HG03521 (cell line): ENCODE measurements at regions not wholly inside any gene's neighbourhood (a gene's known extent, or its start where the extent isn't known, plus 50 kb on each side); places are given as distances from the start of the nearest gene placed in this dataset.
"Not testable (repeated sequence)": the region's sequence is repeated elsewhere in the genome, so short reads cannot be mapped to it uniquely, and the experiment has no call there.

Experiments
- ATAC-seq: cut with Tn5 transposase; IDR thresholded peaks from one replicate; pipeline ENCODE4 v1.9.1; 2021; ENCODE audit warnings: mild to moderate bottlenecking, moderate library complexity; ENCODE audit not compliant: unreplicated experiment

GRCh38 chr7:68823996-68824780, 774.1 kb upstream of the AUTS2 start:
- no peak for ATAC-seq

GRCh38 chr7:68828575-68828974, 769.7 kb upstream of the AUTS2 start:
- ATAC-seq: no peak

GRCh38 chr7:68833422-68833821, 764.9 kb upstream of the AUTS2 start:
- ATAC-seq: no peak

GRCh38 chr7:68839014-68839413, 759.3 kb upstream of the AUTS2 start:
- no peak for ATAC-seq

- no peak for ATAC-seq
Measured at GRCh38 chr7:68840991-68841390, 757.3 kb upstream of the AUTS2 start.

GRCh38 chr7:68843985-68844384, 754.3 kb upstream of the AUTS2 start:
- not testable (repeated sequence) for ATAC-seq

GRCh38 chr7:68846811-68847325, 751.4 kb upstream of the AUTS2 start:
- no peak for ATAC-seq

- no peak for ATAC-seq
Measured at GRCh38 chr7:68853254-68853653, 745.0 kb upstream of the AUTS2 start.

GRCh38 chr7:68857571-68857970, 740.7 kb upstream of the AUTS2 start:
- no peak for ATAC-seq

- no peak for ATAC-seq
Measured at GRCh38 chr7:68858497-68858896, 739.8 kb upstream of the AUTS2 start.

- ATAC-seq: no peak
Measured at GRCh38 chr7:68861171-68861570, 737.1 kb upstream of the AUTS2 start.

GRCh38 chr7:68862261-68862660, 736.0 kb upstream of the AUTS2 start:
- no peak for ATAC-seq

GRCh38 chr7:68862736-68863135, 735.5 kb upstream of the AUTS2 start:
- no peak for ATAC-seq

GRCh38 chr7:68865351-68866199, 732.7 kb upstream of the AUTS2 start:
- ATAC-seq: no peak

- ATAC-seq: no peak
Measured at GRCh38 chr7:68866200-68866570, 732.1 kb upstream of the AUTS2 start.

GRCh38 chr7:68866721-68867120, 731.6 kb upstream of the AUTS2 start:
- not testable (repeated sequence) for ATAC-seq

- no peak for ATAC-seq
Measured at GRCh38 chr7:68868978-68869377, 729.3 kb upstream of the AUTS2 start.

- ATAC-seq: no peak
Measured at GRCh38 chr7:68873616-68874015, 724.7 kb upstream of the AUTS2 start.

GRCh38 chr7:68875857-68876256, 722.4 kb upstream of the AUTS2 start:
- ATAC-seq: no peak

GRCh38 chr7:68887116-68887515, 711.2 kb upstream of the AUTS2 start:
- not testable (repeated sequence) for ATAC-seq

- no peak for ATAC-seq
Measured at GRCh38 chr7:68888971-68889385, 709.3 kb upstream of the AUTS2 start.

- no peak for ATAC-seq
Measured at GRCh38 chr7:68892236-68892635, 706.0 kb upstream of the AUTS2 start.
